Activated CD8-positive, alpha-beta memory T cell treated with anti-CD3 and anti-CD28 coated beads for 48 hours (primary cell): ENCODE measurements at regions not wholly inside any gene's neighbourhood (a gene's known extent, or its start where the extent isn't known, plus 50 kb on each side); places are given as distances from the start of the nearest gene placed in this dataset.
"Not testable (repeated sequence)": the region's sequence is repeated elsewhere in the genome, so short reads cannot be mapped to it uniquely, and the experiment has no call there.

Source experiments
- DNase-seq, 3 experiments: peaks; one replicate each; pipeline ENCODE4 v3.0.0-alpha.2; 2020; ENCODE audit warnings: low read depth in 2 of 3, low spot score in 2 of 3

GRCh38 chr5:6273749-6274148 is 104.6 kb downstream of the MED10 start:
- no peak for DNase-seq

- DNase-seq, result no peak
Measured at GRCh38 chr5:6273090-6273735, 105.1 kb downstream of the MED10 start.

DNA sequence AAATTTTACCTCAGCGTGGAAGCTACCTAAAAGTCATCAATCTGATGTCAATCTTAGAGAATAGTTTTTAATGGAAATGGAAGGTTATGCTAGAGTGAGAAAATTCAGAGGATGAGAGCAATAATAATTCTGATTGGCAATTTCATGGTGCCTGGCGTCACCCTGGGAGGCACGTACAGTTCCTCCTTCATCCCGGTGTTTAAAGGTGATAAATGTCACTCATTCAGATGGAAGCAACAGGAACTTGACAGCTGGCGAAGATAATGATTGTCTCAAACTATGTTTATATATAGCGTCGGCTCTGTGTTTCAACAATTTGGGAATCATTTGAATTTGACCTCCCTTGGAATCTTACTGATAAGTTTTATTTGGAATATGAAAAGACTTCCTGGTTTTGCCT is 108.4 kb downstream of the MED10 start:
- DNase-seq, result no peak

DNA sequence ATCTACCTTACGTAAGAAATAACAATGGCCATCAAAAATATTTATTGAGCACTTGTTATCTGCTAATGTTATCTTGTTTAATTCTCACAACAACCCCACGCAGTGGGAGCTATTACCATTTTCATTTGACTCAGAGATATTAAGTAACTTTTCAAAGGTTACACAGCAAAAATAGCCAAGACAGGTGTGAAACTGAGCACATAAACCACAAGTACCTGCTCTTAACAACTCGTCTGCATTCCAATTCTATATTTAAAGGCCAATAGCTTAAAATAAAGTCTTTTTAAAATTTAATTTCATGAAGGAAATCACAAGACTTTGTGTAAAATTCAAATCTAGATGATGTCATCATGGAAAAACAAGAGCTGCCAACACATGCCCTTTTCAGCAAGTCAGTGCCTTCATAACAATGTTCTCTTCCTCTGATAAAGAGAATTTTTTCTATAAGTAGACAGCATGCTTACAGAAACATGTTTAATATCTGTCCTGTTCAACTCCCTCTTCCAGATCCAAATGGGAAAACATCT is 111.6 kb downstream of the MED10 start:
- DNase-seq, result no peak

GRCh38 chr5:6264394-6264793 is 114.0 kb downstream of the MED10 start:
- no peak for DNase-seq

- DNase-seq, result no peak
Measured at GRCh38 chr5:6262651-6263363, 115.5 kb downstream of the MED10 start.

DNA sequence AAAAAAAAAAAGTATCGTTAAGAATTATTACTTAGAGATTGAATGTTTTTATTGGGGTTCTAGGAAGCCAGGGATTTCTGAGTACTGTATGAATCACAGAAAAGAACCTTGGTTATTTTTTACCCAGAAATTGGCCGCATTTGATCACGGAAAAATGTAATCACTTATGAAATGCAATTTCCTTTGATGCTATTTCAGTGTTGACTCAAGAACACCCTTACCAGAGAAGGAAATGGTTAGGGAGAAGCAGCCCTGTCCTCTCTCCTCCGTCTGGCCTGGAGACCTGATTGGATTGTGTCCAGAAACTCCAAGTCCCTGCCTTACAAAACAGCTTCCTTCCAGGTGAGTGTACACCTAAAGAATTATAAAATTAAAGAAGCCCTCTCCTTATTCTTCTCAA is 116.7 kb downstream of the MED10 start:
- DNase-seq, result no peak

DNA sequence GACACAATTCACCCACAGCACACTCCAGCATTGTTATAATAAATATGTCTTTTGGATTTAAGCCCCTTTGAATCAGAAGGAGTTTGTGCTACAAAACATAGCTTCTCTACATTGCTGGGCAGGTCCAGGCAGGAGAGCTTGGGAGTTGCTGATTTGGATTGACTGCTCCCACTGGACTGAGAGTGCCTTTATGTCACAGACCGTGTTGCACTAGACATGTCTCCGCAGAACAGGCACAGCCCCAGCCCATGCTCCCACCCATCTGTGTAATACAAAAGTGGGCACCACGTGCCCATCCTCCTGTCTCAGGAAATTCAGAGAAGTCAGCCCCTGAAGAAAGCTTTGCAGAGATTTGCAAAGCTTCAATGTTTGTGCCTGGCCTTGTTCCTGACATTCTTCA is 117.1 kb downstream of the MED10 start:
- no peak for DNase-seq

GRCh38 chr5:6260846-6261245 is 117.5 kb downstream of the MED10 start:
- no peak for DNase-seq

DNA sequence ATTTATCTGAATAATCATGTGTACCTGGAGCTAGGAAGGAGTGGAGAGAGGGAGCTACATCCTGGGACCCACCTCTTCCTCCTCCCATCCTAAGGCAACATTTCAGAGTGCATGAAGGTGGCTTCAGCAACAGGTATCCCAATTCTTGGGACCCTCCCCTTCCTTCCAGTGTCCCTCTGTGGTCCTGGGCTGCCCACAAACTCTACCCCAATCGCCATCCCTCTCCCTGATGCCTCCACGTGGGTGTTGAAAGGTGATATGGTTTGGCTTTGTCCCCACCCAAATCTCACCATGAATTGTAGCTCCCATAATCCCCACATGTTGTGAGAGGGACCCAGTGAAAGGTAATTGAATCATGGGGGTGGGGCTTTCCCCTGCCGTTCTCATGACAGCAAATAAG is 121.4 kb downstream of the MED10 start:
- DNase-seq, result no peak

GRCh38 chr5:6255956-6256355 is 122.4 kb downstream of the MED10 start:
- no peak for DNase-seq

DNA sequence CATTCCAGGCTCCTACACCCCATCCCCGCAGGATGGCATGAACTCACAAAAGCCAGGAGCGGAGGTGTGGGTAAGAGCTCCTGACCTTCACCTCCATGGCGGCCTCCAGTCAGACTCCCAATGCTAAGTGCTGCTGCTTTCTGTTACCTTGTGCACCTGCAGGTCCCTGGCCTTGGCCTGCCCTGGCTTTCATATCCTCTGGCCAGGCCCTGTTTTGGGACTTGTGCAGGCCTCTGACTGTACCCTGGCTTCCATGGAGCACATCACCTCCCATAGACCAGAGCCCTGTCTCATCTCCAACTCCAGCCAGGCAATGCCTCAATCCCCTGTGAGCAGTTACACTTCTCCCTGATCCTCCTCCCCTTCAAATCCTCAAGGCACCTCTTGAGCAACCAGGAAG is 124.5 kb downstream of the MED10 start:
- no peak for DNase-seq

DNA sequence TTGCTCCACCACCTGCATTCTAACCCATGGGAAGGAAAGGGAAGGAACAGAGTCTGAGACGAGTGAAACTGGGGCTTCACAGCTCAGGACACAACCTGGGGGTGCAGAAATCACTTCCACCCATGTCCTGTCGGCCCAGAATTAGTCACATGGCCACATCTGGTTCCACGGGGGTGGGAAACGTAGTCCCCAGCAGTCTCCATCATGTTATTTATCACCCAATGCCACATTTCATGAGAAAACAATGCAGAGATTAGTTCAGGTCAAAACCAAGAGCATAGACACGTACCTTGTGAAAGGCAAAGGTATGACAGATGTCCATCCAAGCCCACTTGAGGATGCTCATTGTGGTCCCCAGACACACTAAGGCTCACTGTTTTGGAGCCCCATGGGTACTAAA is 125.1 kb downstream of the MED10 start:
- DNase-seq, result no peak

DNA sequence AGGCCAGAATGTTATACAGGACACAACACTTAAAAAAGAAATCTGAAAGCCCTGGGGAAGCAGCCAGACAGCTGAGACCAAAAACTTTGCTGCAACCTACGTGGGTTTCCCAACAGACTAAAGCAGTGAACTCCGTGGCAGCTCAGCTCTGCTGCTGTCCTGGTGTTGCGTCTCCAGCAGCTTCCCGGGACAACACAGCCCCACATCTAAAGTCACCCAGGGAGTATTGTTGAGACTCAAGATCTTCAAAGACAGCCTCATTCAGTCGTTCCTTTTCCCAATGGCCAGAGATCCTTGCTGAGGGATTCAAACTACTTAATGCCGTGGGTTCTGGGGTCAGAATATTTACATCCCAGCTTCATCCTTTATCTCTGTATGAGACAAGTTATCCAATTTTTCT is 125.8 kb downstream of the MED10 start:
- no peak for DNase-seq

- no peak for DNase-seq
Measured at GRCh38 chr5:6251565-6252102, 126.7 kb downstream of the MED10 start.

DNA sequence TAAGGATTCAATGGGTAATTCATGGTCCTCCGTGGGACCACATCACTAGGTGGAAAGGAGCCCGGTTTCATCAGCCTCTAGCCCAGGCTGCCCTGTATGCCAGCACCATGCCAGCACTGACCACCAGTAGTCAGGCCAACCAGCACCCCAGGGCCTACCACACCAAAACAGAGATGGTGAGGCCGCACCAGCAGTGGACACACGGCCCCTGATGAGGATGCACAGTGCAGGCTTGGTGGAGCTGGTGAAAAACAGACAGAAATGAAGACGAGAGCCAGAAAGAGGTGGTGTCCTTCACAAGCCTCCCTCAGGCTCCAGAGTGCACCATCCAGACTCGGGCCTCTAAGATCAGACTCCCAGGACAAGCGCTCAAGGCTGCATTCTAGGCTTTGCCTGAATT is 128.2 kb downstream of the MED10 start:
- DNase-seq, result no peak

DNA sequence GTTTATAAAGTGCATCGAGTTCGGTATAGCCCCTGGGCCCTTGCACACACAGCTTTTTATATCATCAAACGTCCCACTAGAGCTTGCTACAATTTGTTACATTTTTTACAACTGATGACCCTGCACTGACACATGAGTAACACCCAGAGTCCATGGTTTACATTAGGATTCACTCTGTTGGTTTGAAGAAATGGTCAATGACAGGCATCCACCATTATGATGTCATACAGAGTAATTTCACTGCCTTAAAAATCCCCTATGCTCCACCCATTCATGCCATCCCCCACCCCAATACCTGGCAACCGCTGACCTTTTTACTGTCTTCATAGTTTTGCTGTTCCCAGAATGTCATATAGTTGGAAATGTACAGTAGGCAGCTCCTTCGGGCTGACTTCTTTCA is 130.2 kb downstream of the MED10 start:
- DNase-seq, result no peak

DNA sequence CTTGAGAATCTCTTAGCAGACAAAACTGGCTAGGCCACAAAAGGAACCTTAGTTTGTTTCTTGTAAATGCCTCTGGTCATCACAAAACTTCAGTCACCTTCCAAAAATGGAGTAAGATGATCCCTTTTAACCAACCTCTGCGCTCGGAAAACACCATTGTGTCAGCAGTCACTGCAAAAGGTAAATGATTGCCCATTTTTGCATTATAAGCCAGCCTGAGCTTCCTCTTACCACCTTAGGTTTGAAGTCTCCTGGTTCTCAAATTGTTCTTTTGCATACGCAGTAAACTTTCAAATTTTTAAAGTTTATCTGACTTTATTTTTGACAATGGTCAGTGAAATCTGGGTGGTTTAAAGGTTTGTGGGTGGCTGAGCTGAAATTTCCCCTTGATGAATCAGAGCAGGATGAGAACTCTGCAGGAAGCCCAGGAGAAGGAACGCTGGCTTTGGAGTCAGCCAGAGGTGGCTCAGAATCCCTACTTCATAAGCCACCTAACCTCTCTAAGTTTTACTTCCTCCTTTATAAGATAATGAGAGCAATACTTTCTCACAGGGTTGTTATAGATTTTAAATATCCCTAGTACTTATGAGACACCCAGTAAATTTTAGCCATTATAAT is 131.4 kb downstream of the MED10 start:
- no peak for DNase-seq

- no peak for DNase-seq
Measured at GRCh38 chr5:6244339-6244714, 134.0 kb downstream of the MED10 start.

DNA sequence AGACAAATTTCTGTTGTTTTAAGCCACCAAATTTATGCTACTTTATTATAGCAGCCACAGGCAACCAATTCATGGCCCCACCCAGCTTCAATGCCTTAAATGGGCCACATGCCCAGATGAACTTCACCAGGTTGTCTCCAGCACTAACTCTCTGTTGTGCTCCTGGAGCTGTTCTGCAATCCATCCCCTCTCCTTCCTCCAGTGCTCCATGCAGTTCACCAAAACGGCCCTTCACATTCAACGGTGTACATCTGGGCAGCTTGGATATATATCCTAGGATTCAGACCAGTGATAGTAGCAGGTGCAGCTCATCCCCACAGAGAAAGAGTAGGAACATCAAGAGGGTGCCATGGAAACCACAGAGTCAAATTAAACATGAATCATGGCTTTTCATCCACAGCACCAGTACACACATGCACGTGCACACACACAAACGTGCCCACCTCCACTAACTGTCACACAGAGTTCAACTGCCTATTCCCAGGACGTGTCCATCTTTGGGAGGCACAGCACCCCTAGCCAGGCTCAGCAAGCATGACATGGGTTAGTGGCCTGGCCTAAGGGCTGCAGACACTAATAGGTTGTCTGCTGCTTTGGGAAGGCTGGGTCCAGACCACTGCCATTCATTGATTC is 134.5 kb downstream of the MED10 start:
- DNase-seq, result no peak

DNA sequence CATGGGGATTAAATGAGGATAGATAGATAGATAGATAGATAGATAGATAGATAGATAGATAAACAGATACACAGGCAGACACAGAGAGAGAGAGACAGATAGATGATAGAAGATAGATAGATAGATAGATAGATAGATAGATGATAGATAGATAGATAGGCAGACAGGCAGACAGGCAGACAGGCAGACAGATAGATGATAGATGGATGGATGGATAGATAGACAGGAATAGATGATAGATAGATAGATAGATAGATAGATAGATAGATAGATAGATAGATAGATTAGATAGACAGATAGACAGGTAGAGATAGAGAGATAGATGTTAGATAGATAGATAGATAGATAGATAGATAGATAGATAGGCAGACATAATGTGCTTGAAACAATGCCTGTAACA is 137.3 kb downstream of the MED10 start:
- DNase-seq, result not testable (repeated sequence)
